HepG2 (cell line): ENCODE measurements at regions not wholly inside any gene's neighbourhood (a gene's known extent, or its start where the extent isn't known, plus 50 kb on each side); places are given as distances from the start of the nearest gene placed in this dataset.
A peak's percentile ranks its signal among the peaks of the same experiment; 100 is the strongest.

Experiments
- ATAC-seq: fragments of 200-7000 bp; cut with Tn5 transposase; 3 replicates; pipeline ENCODE4 v1.9.1; 2020; ENCODE audit warnings: mild to moderate bottlenecking, moderate library complexity
- BruUV-seq: library from RNA; stranded (reverse); fragments of 400-500 nt; replicated peaks from 2 replicates; lab custom pipeline; 2021; lab: Mats Ljungman, UMichigan
- CTCF ChIA-PET: fragments of 300-600 bp; formaldehyde crosslinking; extraction: SDS; loops from one replicate; lab custom pipeline; 2021; ENCODE audit warnings: low total read pairs, inconsistent platforms, low intra/inter-chr PET ratio; lab: Yijun Ruan, JAX
- POLR2A ChIA-PET: fragments of 350-600 bp; sonication (Branson Sonifier 250); formaldehyde crosslinking; loops from one replicate; lab custom pipeline; 2020; ENCODE audit warnings: antibody characterized with exemption, inconsistent platforms; lab: Yijun Ruan, JAX
- DNase-seq: peaks from one replicate; pipeline ENCODE4 v3.0.0-alpha.2; 2015; ENCODE audit warnings: low spot score
- FAIRE-seq: peaks from 3 replicates; lab custom pipeline; 2011; peaks lifted over from hg19 to GRCh38; lab: Jason Lieb, UNC
- H2AFZ ChIP-seq: one replicate; pipeline ENCODE4 v1.6.1; 2011; ENCODE audit warnings: low read length, inconsistent platforms
- H3K27ac ChIP-seq: fragments of 300-600 bp; 3 replicates; pipeline ENCODE4 v1.8.0; 2011; ENCODE audit warnings: mixed run types, mild to moderate bottlenecking, mixed read lengths, low read length, inconsistent platforms; ENCODE audit not compliant: insufficient read depth; ENCODE audit errors: extremely low read length
- H3K27me3 ChIP-seq, 2 experiments: fragments of 200-600 bp in 1 of 2; 2 replicates in 1 of 2; 3 replicates in 1 of 2; pipeline versions ENCODE4 v1.6.0 to v1.8.0; 2011; ENCODE audit warnings: low read length in 2 of 2, mild to moderate bottlenecking in 2 of 2, moderate library complexity in 2 of 2, inconsistent platforms in 1 of 2; ENCODE audit not compliant: insufficient read depth in 2 of 2, control insufficient read depth in 1 of 2
- H3K36me3 ChIP-seq, 2 experiments: fragments of 200-600 bp in 1 of 2; replicated peaks in 1 of 2; 2 replicates in 1 of 2; 3 replicates in 1 of 2; pipeline versions ENCODE4 v1.5.1 to v1.8.0; 2011; ENCODE audit warnings: low read length in 2 of 2, inconsistent platforms in 1 of 2; ENCODE audit not compliant: insufficient read depth in 2 of 2, control insufficient read depth in 1 of 2
- H3K4me1 ChIP-seq: 2 replicates; pipeline ENCODE4 v1.5.1; 2012; ENCODE audit warnings: low read length, inconsistent platforms; ENCODE audit not compliant: insufficient read depth
- H3K4me2 ChIP-seq: 2 replicates; pipeline ENCODE4 v1.6.0; 2011; ENCODE audit warnings: low read depth, low read length, inconsistent platforms
- H3K4me3 ChIP-seq, 3 experiments: fragments of 200-600 bp in 1 of 3; sonication (generic), shearing (Covaris generic) in 1 of 3; replicated peaks in 1 of 3; 2 replicates each; pipeline ENCODE4 v1.5.1; 2011 to 2016; ENCODE audit warnings: low read length in 3 of 3, inconsistent platforms in 2 of 3, low read depth in 2 of 3, mild to moderate bottlenecking in 2 of 3, control low read depth in 1 of 3, mixed read lengths in 1 of 3; ENCODE audit not compliant: insufficient read depth in 1 of 3
- H3K79me2 ChIP-seq: one replicate; pipeline ENCODE4 v1.6.1; 2011; ENCODE audit warnings: low read length, inconsistent platforms; ENCODE audit not compliant: insufficient read depth
- H3K9ac ChIP-seq: 2 replicates; pipeline ENCODE4 v1.6.0; 2011; ENCODE audit warnings: mild to moderate bottlenecking, low read depth, low read length, inconsistent platforms; ENCODE audit not compliant: insufficient read depth
- H3K9me3 ChIP-seq: 2 replicates; pipeline ENCODE4 v1.5.1; 2012; ENCODE audit warnings: mild to moderate bottlenecking, low read length
- H4K20me1 ChIP-seq: 2 replicates; pipeline ENCODE4 v1.6.0; 2011; ENCODE audit warnings: inconsistent platforms, mild to moderate bottlenecking, low read length, moderate library complexity; ENCODE audit not compliant: insufficient read depth
- ATF7 ChIP-seq, 2 experiments: fragments of 450-650 bp in 1 of 2; sonication (generic) in 1 of 2; formaldehyde crosslinking in 1 of 2; IDR thresholded peaks; 2 replicates each; pipeline versions ENCODE4 v1.4.0 to v1.6.1; 2016 to 2020; ENCODE audit warnings: antibody characterized with exemption in 1 of 2, mild to moderate bottlenecking in 1 of 2, missing genetic modification reagents in 1 of 2
- CERS6 ChIP-seq: sonication (generic); formaldehyde crosslinking; IDR thresholded peaks from 2 replicates; pipeline ENCODE4 v1.5.0; 2020; ENCODE audit warnings: missing genetic modification reagents
- CREB1 ChIP-seq, 2 experiments: fragments of 450-650 bp in 1 of 2; IDR thresholded peaks; 2 replicates each; pipeline ENCODE4 v1.6.1; 2016 to 2017; ENCODE audit warnings: control low read depth in 1 of 2, mild to moderate bottlenecking in 1 of 2, missing compliant biosample characterization in 1 of 2, missing genetic modification characterization in 1 of 2
- DRAP1 ChIP-seq: IDR thresholded peaks from 2 replicates; pipeline ENCODE4 v1.6.1; 2016; ENCODE audit warnings: missing genetic modification reagents, missing compliant biosample characterization
- MYNN ChIP-seq: sonication (generic); formaldehyde crosslinking; IDR thresholded peaks from 2 replicates; pipeline ENCODE4 v1.4.0; 2020; ENCODE audit warnings: mild to moderate bottlenecking, low read depth, missing genetic modification reagents
- NFE2L1 ChIP-seq: sonication (generic); formaldehyde crosslinking; IDR thresholded peaks from 2 replicates; pipeline ENCODE4 v1.4.0; 2020; ENCODE audit warnings: missing genetic modification reagents, mild to moderate bottlenecking, borderline replicate concordance
- RERE ChIP-seq: IDR thresholded peaks from 2 replicates; pipeline ENCODE4 v1.6.1; 2016; ENCODE audit warnings: low read depth, missing genetic modification reagents, missing compliant biosample characterization
- SMAD1 ChIP-seq: sonication (generic); formaldehyde crosslinking; IDR thresholded peaks from 2 replicates; pipeline ENCODE4 v1.4.0; 2020; ENCODE audit warnings: missing genetic modification reagents, low read depth, mild to moderate bottlenecking, borderline replicate concordance
- TEAD2 ChIP-seq: sonication (generic); formaldehyde crosslinking; IDR thresholded peaks from 2 replicates; pipeline ENCODE4 v1.9.0; 2021; ENCODE audit warnings: missing genetic modification reagents
- ZNF839 ChIP-seq: sonication (generic); formaldehyde crosslinking; IDR thresholded peaks from 2 replicates; pipeline ENCODE4 v1.4.0; 2020; ENCODE audit warnings: missing genetic modification reagents, mild to moderate bottlenecking, borderline replicate concordance
- ZSCAN29 ChIP-seq: sonication (generic); formaldehyde crosslinking; conservative IDR thresholded peaks from 2 replicates; pipeline ENCODE4 v1.4.0; 2020; ENCODE audit warnings: mild to moderate bottlenecking, missing genetic modification reagents
- WGBS: methylation state at CpG from one replicate; pipeline ENCODE4 v1.1.6; 2017; ENCODE audit warnings: low lambda C conversion rate; 5-methylcytosine and 5-hydroxymethylcytosine counted together
- in situ Hi-C: cut with HindIII; loops from 2 replicates; pipeline ENCODE4 v1.10.0; 2017; ENCODE audit warnings: low pct_unique_long_range_greater_than_20kb; ENCODE audit not compliant: extremely low pct_ligation_motif_present
- intact Hi-C: fragments of 100-400 bp; cut with micrococcal nuclease; formaldehyde crosslinking; loops from one replicate; pipeline ENCODE4 v1.10.0; 2022; ENCODE audit not compliant: unreplicated experiment
- TF ChIP-seq, protein P1 (sequence below): sonication (generic); formaldehyde crosslinking; IDR thresholded peaks from 2 replicates; pipeline ENCODE4 v1.5.0; 2020; ENCODE audit warnings: missing genetic modification reagents, mild to moderate bottlenecking, borderline replicate concordance
- TF ChIP-seq, protein P2 (sequence below): sonication (generic); formaldehyde crosslinking; IDR thresholded peaks from 2 replicates; pipeline ENCODE4 v1.9.0; 2021; ENCODE audit warnings: missing genetic modification reagents, borderline replicate concordance

DNA sequence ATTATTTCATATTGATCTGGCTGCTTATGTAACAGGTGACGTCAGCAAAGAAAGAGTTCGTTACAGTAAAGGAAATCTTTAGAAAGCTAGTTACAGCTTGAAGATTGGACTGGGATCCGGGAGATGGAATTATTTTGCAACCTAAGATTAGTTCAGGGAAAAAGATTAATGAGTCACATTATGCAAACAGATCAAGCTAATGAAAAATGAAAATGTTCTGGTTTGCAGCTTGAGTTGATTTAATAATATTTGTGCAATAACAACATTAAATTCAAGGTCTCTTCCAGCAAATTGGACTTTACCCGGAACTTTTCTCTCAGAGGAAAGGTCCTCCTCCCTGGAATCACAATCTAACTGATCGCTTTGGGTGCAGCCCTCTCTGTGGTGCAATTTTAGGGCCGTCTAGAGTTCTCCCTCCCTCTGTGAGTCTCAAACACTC lies 119.5 kb downstream of the OTUD1 start:
- intact Hi-C loops (no loop called here), in situ Hi-C loops (no loop called here)
- ChIA-PET POLR2A (no interaction called here), CTCF (no interaction called here)
- DNase-seq: no peak
- Histone ChIP-seq H3K4me1 (no peaks in the 10 kb centered on the region), H3K4me3 (no peak overlapping the region), H3K27me3 (no peaks in the 10 kb centered on the region; a peak in 1 of 5 replicates), H3K9ac (no peak overlapping the region), H3K79me2 (no peaks in the 10 kb centered on the region), H3K27ac (no peak overlapping the region), H4K20me1 (no peaks in the 10 kb centered on the region), H3K36me3 (no peaks in the 10 kb centered on the region), H3K9me3 (0 out of 2 replicates have a peak, but pooled peaks cover 4% of the 10 kb centered on the region), H2AFZ (no peak overlapping the region), H3K4me2 (no peak overlapping the region)
- no peak for FAIRE-seq
- 15% methylated on average over 6 of the region's 6 CpGs for WGBS
- ATAC-seq: no peak
- no TSS peak for BruUV-seq
- TF ChIP-seq, protein P1, sequence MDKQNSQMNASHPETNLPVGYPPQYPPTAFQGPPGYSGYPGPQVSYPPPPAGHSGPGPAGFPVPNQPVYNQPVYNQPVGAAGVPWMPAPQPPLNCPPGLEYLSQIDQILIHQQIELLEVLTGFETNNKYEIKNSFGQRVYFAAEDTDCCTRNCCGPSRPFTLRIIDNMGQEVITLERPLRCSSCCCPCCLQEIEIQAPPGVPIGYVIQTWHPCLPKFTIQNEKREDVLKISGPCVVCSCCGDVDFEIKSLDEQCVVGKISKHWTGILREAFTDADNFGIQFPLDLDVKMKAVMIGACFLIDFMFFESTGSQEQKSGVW (CRISPR knock-in tag): no peak
- TF ChIP-seq CERS6 (CRISPR knock-in tag): no peak
- TF ChIP-seq TEAD2: no peak
- TF ChIP-seq, protein P2, sequence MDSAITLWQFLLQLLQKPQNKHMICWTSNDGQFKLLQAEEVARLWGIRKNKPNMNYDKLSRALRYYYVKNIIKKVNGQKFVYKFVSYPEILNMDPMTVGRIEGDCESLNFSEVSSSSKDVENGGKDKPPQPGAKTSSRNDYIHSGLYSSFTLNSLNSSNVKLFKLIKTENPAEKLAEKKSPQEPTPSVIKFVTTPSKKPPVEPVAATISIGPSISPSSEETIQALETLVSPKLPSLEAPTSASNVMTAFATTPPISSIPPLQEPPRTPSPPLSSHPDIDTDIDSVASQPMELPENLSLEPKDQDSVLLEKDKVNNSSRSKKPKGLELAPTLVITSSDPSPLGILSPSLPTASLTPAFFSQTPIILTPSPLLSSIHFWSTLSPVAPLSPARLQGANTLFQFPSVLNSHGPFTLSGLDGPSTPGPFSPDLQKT: no peak
- no peak for TF ChIP-seq NFE2L1 (CRISPR knock-in tag)
- no peak for TF ChIP-seq ZSCAN29 (CRISPR knock-in tag)
- TF ChIP-seq ZNF839 (CRISPR knock-in tag): no peak
- peak; percentile 82 for TF ChIP-seq ATF7 (IDR thresholded peaks at IDR 0.05)
- no peak for TF ChIP-seq ATF7 (CRISPR knock-in tag; IDR thresholded peaks at IDR 0.05)
- TF ChIP-seq MYNN: no peak
- TF ChIP-seq RERE (CRISPR knock-in tag): no peak
- peak; percentile 88 for TF ChIP-seq CREB1 (IDR thresholded peaks at IDR 0.05)
- no peak for TF ChIP-seq CREB1 (CRISPR knock-in tag; IDR thresholded peaks at IDR 0.05)
- TF ChIP-seq DRAP1 (CRISPR knock-in tag): no peak
- no peak for TF ChIP-seq SMAD1 (CRISPR knock-in tag)
